ENCODE measurements at regions not wholly inside any gene's neighbourhood (a gene's known extent, or its start where the extent isn't known, plus 50 kb on each side); places are given as distances from the start of the nearest gene placed in this dataset.

GRCh38 chr4:59517007-59517406, 1683.1 kb upstream of the ADGRL3 start:
- in situ Hi-C loops (cut with MboI) = no loop called here
- 9% methylated on average over 2 of the region's 2 CpGs for WGBS (ENCODE audit: insufficient coverage, insufficient replicate concordance, low lambda C conversion rate, missing lambda C conversion rate)
- FAIRE-seq = no peak

More at GRCh38 chr4:59517007-59517406, 1683.1 kb upstream of the ADGRL3 start:
- no peak overlapping the region for H3K4me3 ChIP-seq
- H3K27ac ChIP-seq (ENCODE audit: control insufficient read depth, insufficient read depth) = no peak overlapping the region
- ChIA-PET POLR2A (no interaction called here), CTCF (no interaction called here), SMC1A (ENCODE audit: uncharacterized antibody, unreplicated experiment) (no interaction called here), RAD21 (ENCODE audit: unreplicated experiment) (no interaction called here)
- H4K20me1 ChIP-seq (ENCODE audit: control insufficient read depth, insufficient read depth) = no peaks in the 10 kb centered on the region
- DNase-seq (ENCODE audit: low read depth, low spot score) (no peak), ATAC-seq (no peak; the same call in 1 of the 3 replicates)
- H3K4me1 ChIP-seq (ENCODE audit: control insufficient read depth, insufficient read depth, low read length) = no peaks in the 10 kb centered on the region
- no peak overlapping the region for H3K9ac ChIP-seq (ENCODE audit: control insufficient read depth, insufficient read depth, low read length)
- no peaks in the 10 kb centered on the region for H3K79me2 ChIP-seq (ENCODE audit: control insufficient read depth, insufficient read depth, low read length)
- intact Hi-C loops (cut with micrococcal nuclease; ENCODE audit: unreplicated experiment) = no loop called here
- no peaks in the 10 kb centered on the region for H3K9me3 ChIP-seq (replicated peaks; ENCODE audit: control insufficient read depth, insufficient read depth, low read length)
- no peak overlapping the region for H2AFZ ChIP-seq (ENCODE audit: control insufficient read depth, low read depth, low read length)
- BruUV-seq (replicated peaks) = no TSS peak
- TF ChIP-seq SP1 (IDR thresholded peaks at IDR 0.05; ENCODE audit: low read depth, low read length) = no peak
- no peak for TF ChIP-seq IKZF2 (IDR thresholded peaks at IDR 0.05)
- no peak for TF ChIP-seq STAT1 (conservative IDR thresholded peaks at IDR 0.05)
- TF ChIP-seq ZSCAN29 (IDR thresholded peaks at IDR 0.05) = no peak
- no peak for TF ChIP-seq BCL11A (IDR thresholded peaks at IDR 0.05; ENCODE audit: low read depth, low read length)
- no peak for TF ChIP-seq EGR1 (IDR thresholded peaks at IDR 0.05; ENCODE audit: borderline replicate concordance in 1 of 2, low read depth in 2 of 2, low read length in 2 of 2)
- TF ChIP-seq MYB (IDR thresholded peaks at IDR 0.05; ENCODE audit: borderline replicate concordance, low read depth, low read length) = no peak
- no peak for TF ChIP-seq KDM1A (IDR thresholded peaks at IDR 0.05; ENCODE audit: borderline replicate concordance)
- no peak for TF ChIP-seq MTA2 (IDR thresholded peaks at IDR 0.05; ENCODE audit: low read depth)
- no peak for TF ChIP-seq EP300 (IDR thresholded peaks at IDR 0.05; ENCODE audit: borderline replicate concordance in 1 of 2, control insufficient read depth in 1 of 2, low read depth in 2 of 2, low read length in 2 of 2)
- TF ChIP-seq MTA3 (IDR thresholded peaks at IDR 0.05; ENCODE audit: borderline replicate concordance, low read length) = no peak
- TF ChIP-seq POU2F2 (IDR thresholded peaks at IDR 0.05; ENCODE audit: borderline replicate concordance, low read depth, low read length) = no peak
- no peak for TF ChIP-seq PAX5 (IDR thresholded peaks at IDR 0.05; ENCODE audit: borderline replicate concordance, low read depth, low read length)
- no peak for TF ChIP-seq JUND (IDR thresholded peaks at IDR 0.05; ENCODE audit: low read depth, low read length)
- TF ChIP-seq, protein P1, sequence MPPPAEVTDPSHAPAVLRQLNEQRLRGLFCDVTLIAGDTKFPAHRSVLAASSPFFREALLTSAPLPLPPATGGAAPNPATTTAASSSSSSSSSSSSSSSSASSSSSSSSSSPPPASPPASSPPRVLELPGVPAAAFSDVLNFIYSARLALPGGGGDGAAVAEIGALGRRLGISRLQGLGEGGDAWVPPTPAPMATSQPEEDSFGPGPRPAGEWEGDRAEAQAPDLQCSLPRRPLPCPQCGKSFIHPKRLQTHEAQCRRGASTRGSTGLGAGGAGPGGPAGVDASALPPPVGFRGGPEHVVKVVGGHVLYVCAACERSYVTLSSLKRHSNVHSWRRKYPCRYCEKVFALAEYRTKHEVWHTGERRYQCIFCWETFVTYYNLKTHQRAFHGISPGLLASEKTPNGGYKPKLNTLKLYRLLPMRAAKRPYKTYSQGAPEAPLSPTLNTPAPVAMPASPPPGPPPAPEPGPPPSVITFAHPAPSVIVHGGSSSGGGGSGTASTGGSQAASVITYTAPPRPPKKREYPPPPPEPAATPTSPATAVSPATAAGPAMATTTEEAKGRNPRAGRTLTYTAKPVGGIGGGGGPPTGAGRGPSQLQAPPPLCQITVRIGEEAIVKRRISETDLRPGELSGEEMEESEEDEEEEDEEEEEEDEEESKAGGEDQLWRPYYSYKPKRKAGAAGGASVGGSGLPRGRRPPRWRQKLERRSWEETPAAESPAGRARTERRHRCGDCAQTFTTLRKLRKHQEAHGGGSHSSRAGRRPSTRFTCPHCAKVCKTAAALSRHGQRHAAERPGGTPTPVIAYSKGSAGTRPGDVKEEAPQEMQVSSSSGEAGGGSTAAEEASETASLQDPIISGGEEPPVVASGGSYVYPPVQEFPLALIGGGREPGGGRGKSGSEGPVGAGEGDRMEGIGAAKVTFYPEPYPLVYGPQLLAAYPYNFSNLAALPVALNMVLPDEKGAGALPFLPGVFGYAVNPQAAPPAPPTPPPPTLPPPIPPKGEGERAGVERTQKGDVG (CRISPR knock-in tag; IDR thresholded peaks at IDR 0.05) = no peak
- TF ChIP-seq RELA (IDR thresholded peaks at IDR 0.05; ENCODE audit: borderline replicate concordance, partially characterized antibody) = no peak
- H3K4me2 ChIP-seq (ENCODE audit: control insufficient read depth, insufficient read depth) = no peak overlapping the region
- no peaks in the 10 kb centered on the region for H3K36me3 ChIP-seq (ENCODE audit: control insufficient read depth in 2 of 2, insufficient read depth in 2 of 2, low read length in 1 of 2)
- H3K27me3 ChIP-seq (replicated peaks in 1 of 2; ENCODE audit: control insufficient read depth in 2 of 2, insufficient read depth in 2 of 2, low read length in 1 of 2) = no peaks in the 10 kb centered on the region

All from GM12878 (cell line).